ENCODE measurements at regions not wholly inside any gene's neighbourhood (a gene's known extent, or its start where the extent isn't known, plus 50 kb on each side); places are given as distances from the start of the nearest gene placed in this dataset.
"Not testable (repeated sequence)": the region's sequence is repeated elsewhere in the genome, so short reads cannot be mapped to it uniquely, and the experiment has no call there.

GRCh38 chr1:38153778-38154470, 107.3 kb upstream of the POU3F1 start:
- DNase-seq, result peak; percentile 72

- peak; percentile 33 for DNase-seq
Measured at GRCh38 chr1:38153066-38153777, 106.6 kb upstream of the POU3F1 start.

- DNase-seq, result peak; percentile 23
Measured at GRCh38 chr1:38152351-38153065, 105.9 kb upstream of the POU3F1 start.

- peak; percentile 5 for DNase-seq
Measured at GRCh38 chr1:38151399-38151798, 104.8 kb upstream of the POU3F1 start.

GRCh38 chr1:38146079-38146478, 99.5 kb upstream of the POU3F1 start:
- DNase-seq, result not testable (repeated sequence)

GRCh38 chr1:38142606-38143005, 96.0 kb upstream of the POU3F1 start:
- DNase-seq, result no peak

GRCh38 chr1:38141483-38141882, 94.9 kb upstream of the POU3F1 start:
- DNase-seq, result no peak

GRCh38 chr1:38139738-38140487, 93.3 kb upstream of the POU3F1 start:
- DNase-seq, result no peak

GRCh38 chr1:38138498-38139233, 92.1 kb upstream of the POU3F1 start:
- DNase-seq, result no peak

- no peak for DNase-seq
Measured at GRCh38 chr1:38137164-38137563, 90.6 kb upstream of the POU3F1 start.

GRCh38 chr1:38135625-38136414, 89.2 kb upstream of the POU3F1 start:
- DNase-seq, result no peak

GRCh38 chr1:38134294-38134755, 87.7 kb upstream of the POU3F1 start:
- DNase-seq, result no peak

GRCh38 chr1:38133756-38134155, 87.2 kb upstream of the POU3F1 start:
- DNase-seq, result no peak

GRCh38 chr1:38133304-38133703, 86.7 kb upstream of the POU3F1 start:
- no peak for DNase-seq

GRCh38 chr1:38132681-38133080, 86.1 kb upstream of the POU3F1 start:
- DNase-seq, result no peak

GRCh38 chr1:38131024-38131585, 84.5 kb upstream of the POU3F1 start:
- DNase-seq, result no peak

- DNase-seq, result no peak
Measured at GRCh38 chr1:38129971-38130370, 83.4 kb upstream of the POU3F1 start.

- no peak for DNase-seq
Measured at GRCh38 chr1:38129473-38129872, 82.9 kb upstream of the POU3F1 start.

- no peak for DNase-seq
Measured at GRCh38 chr1:38128926-38129453, 82.4 kb upstream of the POU3F1 start.

GRCh38 chr1:38128511-38128910, 81.9 kb upstream of the POU3F1 start:
- no peak for DNase-seq

- no peak for DNase-seq
Measured at GRCh38 chr1:38127428-38127827, 80.8 kb upstream of the POU3F1 start.

Data from NCI-H2171 (cell line).